HEK293 (cell line): ENCODE measurements at regions not wholly inside any gene's neighbourhood (a gene's known extent, or its start where the extent isn't known, plus 50 kb on each side); places are given as distances from the start of the nearest gene placed in this dataset.

Experiments
- CTCF ChIA-PET: fragments of 350-600 bp; formaldehyde crosslinking; extraction: SDS; loops from one replicate; lab custom pipeline; 2021; ENCODE audit warnings: antibody characterized with exemption; lab: Yijun Ruan, JAX
- POLR2A ChIA-PET: fragments of 300-600 bp; formaldehyde crosslinking; extraction: SDS; loops from one replicate; lab custom pipeline; 2020; ENCODE audit warnings: antibody characterized with exemption, inconsistent platforms; lab: Yijun Ruan, JAX
- H3K27ac ChIP-seq: fragments of 200-500 bp; sonication (Bioruptor generic); 2 replicates; pipeline ENCODE4 v1.5.1; 2014; ENCODE audit warnings: low read depth, low read length, control low read depth, inconsistent platforms; ENCODE audit errors: extremely low read depth
- H3K36me3 ChIP-seq, 2 experiments: fragments of 200-500 bp in 1 of 2; sonication (Bioruptor generic) in 1 of 2; 1 replicate in 1 of 2; 2 replicates in 1 of 2; pipeline ENCODE4 v1.5.1; 2014 to 2017; ENCODE audit warnings: inconsistent platforms in 2 of 2, low read length in 2 of 2; ENCODE audit not compliant: control insufficient read depth in 2 of 2, insufficient read depth in 1 of 2
- H3K4me1 ChIP-seq: fragments of 200-500 bp; sonication (Bioruptor generic); 2 replicates; pipeline ENCODE4 v1.5.1; 2014; ENCODE audit warnings: mild to moderate bottlenecking, low read length, inconsistent platforms; ENCODE audit not compliant: control insufficient read depth, insufficient read depth
- H3K4me3 ChIP-seq: 2 replicates; pipeline ENCODE4 v1.5.1; 2011; ENCODE audit warnings: low read depth, mild to moderate bottlenecking, control low read depth, low read length, moderate library complexity
- H3K9me3 ChIP-seq: fragments of 200-500 bp; sonication (Bioruptor generic); 2 replicates; pipeline ENCODE4 v1.5.1; 2014; ENCODE audit warnings: low read depth, low read length, inconsistent platforms; ENCODE audit not compliant: control insufficient read depth, insufficient read depth
- PRDM1 ChIP-seq: fragments of 450-650 bp; formaldehyde crosslinking; IDR thresholded peaks from 2 replicates; pipeline ENCODE4; 2016; ENCODE audit warnings: missing biosample characterization, missing genetic modification characterization
- TRIM28 ChIP-seq: IDR thresholded peaks from 2 replicates; pipeline ENCODE4 v1.6.1; 2011; ENCODE audit warnings: low read length, control low read depth, borderline replicate concordance
- ZBTB1 ChIP-seq: fragments of 450-650 bp; formaldehyde crosslinking; IDR thresholded peaks from 2 replicates; pipeline ENCODE4 v1.5.1; 2016; ENCODE audit warnings: missing biosample characterization, missing genetic modification characterization
- ZNF214 ChIP-seq: fragments of 450-650 bp; formaldehyde crosslinking; IDR thresholded peaks from 2 replicates; pipeline ENCODE4 v1.5.1; 2017; ENCODE audit warnings: missing biosample characterization, mild to moderate bottlenecking, missing genetic modification characterization, borderline replicate concordance
- ZNF223 ChIP-seq: fragments of 450-650 bp; formaldehyde crosslinking; IDR thresholded peaks from 2 replicates; pipeline ENCODE4 v1.5.1; 2016; ENCODE audit warnings: missing biosample characterization, missing genetic modification characterization
- ZNF501 ChIP-seq: fragments of 450-650 bp; formaldehyde crosslinking; IDR thresholded peaks from 2 replicates; pipeline ENCODE4 v1.5.1; 2016; ENCODE audit warnings: missing biosample characterization, missing genetic modification characterization
- ZNF610 ChIP-seq: fragments of 450-650 bp; formaldehyde crosslinking; IDR thresholded peaks from 2 replicates; pipeline ENCODE4 v1.5.1; 2016; ENCODE audit warnings: missing biosample characterization, missing genetic modification characterization, borderline replicate concordance
- TF ChIP-seq, protein P1 (sequence below): fragments of 450-650 bp; formaldehyde crosslinking; conservative IDR thresholded peaks from 2 replicates; pipeline ENCODE4 v1.5.1; 2016; ENCODE audit warnings: low read depth, missing biosample characterization, missing genetic modification characterization
- TF ChIP-seq, protein P2 (sequence below): fragments of 450-650 bp; formaldehyde crosslinking; IDR thresholded peaks from 2 replicates; pipeline ENCODE4 v1.5.1; 2016; ENCODE audit warnings: missing biosample characterization, missing genetic modification characterization
- TF ChIP-seq, protein P3 (sequence below): fragments of 450-650 bp; IDR thresholded peaks from 2 replicates; pipeline ENCODE4 v1.5.1; 2018; ENCODE audit warnings: missing biosample characterization, missing genetic modification characterization
- TF ChIP-seq, protein P4 (sequence below): fragments of 450-650 bp; formaldehyde crosslinking; IDR thresholded peaks from 2 replicates; pipeline ENCODE4 v1.5.1; 2016; ENCODE audit warnings: missing biosample characterization, missing genetic modification characterization
- TF ChIP-seq, protein P5 (sequence below): fragments of 450-650 bp; formaldehyde crosslinking; IDR thresholded peaks from 2 replicates; pipeline ENCODE4 v1.5.1; 2017; ENCODE audit warnings: missing biosample characterization, missing genetic modification characterization

DNA sequence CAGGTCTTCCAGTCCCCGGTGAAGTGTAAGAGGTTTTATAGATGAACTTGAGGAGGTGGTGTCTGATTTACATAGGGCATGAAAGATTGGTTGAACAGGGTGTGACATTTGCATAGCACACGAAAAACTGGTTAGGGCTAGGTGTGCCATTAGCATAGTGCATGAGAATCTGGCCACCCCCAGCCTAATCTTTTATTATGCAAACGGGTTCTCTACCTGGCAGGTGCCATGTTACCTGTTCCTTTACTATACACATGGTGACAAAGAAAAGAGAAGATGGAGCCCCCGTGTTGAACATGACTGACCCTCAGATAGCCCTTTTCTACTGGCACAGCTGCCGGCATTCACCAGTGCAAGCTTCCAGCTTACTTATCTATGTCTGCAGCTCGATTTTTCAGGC, 71.0 kb downstream of the UCHL1 start:
- POLR2A ChIA-PET, result no interaction called here
- TF ChIP-seq ZNF610 (tag by site-specific recombination), result no peak
- TF ChIP-seq TRIM28, result no peak
- TF ChIP-seq, protein P1, sequence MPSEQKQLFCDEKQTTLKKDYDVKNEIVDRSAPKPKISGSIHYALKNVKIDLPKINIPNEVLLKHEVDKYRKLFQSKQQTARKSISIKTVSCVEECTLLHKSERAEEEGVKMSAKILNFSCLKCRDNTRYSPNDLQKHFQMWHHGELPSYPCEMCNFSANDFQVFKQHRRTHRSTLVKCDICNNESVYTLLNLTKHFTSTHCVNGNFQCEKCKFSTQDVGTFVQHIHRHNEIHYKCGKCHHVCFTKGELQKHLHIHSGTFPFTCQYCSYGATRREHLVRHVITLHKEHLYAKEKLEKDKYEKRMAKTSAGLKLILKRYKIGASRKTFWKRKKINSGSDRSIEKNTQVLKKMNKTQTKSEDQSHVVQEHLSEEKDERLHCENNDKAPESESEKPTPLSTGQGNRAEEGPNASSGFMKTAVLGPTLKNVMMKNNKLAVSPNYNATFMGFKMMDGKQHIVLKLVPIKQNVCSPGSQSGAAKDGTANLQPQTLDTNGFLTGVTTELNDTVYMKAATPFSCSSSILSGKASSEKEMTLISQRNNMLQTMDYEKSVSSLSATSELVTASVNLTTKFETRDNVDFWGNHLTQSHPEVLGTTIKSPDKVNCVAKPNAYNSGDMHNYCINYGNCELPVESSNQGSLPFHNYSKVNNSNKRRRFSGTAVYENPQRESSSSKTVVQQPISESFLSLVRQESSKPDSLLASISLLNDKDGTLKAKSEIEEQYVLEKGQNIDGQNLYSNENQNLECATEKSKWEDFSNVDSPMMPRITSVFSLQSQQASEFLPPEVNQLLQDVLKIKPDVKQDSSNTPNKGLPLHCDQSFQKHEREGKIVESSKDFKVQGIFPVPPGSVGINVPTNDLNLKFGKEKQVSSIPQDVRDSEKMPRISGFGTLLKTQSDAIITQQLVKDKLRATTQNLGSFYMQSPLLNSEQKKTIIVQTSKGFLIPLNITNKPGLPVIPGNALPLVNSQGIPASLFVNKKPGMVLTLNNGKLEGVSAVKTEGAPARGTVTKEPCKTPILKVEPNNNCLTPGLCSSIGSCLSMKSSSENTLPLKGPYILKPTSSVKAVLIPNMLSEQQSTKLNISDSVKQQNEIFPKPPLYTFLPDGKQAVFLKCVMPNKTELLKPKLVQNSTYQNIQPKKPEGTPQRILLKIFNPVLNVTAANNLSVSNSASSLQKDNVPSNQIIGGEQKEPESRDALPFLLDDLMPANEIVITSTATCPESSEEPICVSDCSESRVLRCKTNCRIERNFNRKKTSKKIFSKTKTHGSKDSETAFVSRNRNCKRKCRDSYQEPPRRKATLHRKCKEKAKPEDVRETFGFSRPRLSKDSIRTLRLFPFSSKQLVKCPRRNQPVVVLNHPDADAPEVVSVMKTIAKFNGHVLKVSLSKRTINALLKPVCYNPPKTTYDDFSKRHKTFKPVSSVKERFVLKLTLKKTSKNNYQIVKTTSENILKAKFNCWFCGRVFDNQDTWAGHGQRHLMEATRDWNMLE, result no peak
- TF ChIP-seq, protein P2, sequence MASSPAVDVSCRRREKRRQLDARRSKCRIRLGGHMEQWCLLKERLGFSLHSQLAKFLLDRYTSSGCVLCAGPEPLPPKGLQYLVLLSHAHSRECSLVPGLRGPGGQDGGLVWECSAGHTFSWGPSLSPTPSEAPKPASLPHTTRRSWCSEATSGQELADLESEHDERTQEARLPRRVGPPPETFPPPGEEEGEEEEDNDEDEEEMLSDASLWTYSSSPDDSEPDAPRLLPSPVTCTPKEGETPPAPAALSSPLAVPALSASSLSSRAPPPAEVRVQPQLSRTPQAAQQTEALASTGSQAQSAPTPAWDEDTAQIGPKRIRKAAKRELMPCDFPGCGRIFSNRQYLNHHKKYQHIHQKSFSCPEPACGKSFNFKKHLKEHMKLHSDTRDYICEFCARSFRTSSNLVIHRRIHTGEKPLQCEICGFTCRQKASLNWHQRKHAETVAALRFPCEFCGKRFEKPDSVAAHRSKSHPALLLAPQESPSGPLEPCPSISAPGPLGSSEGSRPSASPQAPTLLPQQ (tag by site-specific recombination), result no peak
- no peak for TF ChIP-seq ZNF223 (tag by site-specific recombination)
- TF ChIP-seq ZNF214 (tag by site-specific recombination), result no peak
- no peaks in the 10 kb centered on the region for H3K36me3 ChIP-seq
- no peak overlapping the region for H3K4me3 ChIP-seq
- H3K9me3 ChIP-seq, result no peaks in the 10 kb centered on the region
- CTCF ChIA-PET, result no interaction called here
- H3K27ac ChIP-seq, result no peak overlapping the region
- no peaks in the 10 kb centered on the region for H3K4me1 ChIP-seq

DNA sequence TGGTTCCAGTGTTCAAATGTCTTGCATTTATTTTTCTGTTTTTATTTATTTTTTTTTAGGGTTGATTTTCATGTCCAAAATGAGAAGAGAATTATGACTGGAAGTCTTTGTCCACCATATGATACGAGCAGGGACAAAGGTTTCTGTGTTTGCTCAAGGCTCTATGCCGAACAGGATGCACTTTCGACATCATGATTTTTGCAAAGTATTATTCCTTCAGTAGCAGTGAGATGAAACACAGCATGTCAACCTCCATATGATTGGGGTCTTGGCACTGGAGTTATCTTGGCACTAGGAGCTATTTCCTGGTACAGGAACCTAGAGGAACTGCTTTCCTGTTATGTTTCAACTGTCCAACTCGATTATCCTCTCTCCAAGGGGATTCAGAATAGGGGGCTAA, 72.6 kb downstream of the UCHL1 start:
- ChIA-PET CTCF (interaction anchor here (0.7 kb wide), 1 partner anchor 24 kb away, joined by 3 read pairs; no protein-coding TSS in a partner anchor), POLR2A (no interaction called here)
- no peak overlapping the region for H3K4me3 ChIP-seq
- no peaks in the 10 kb centered on the region for H3K9me3 ChIP-seq
- H3K36me3 ChIP-seq, result no peaks in the 10 kb centered on the region
- H3K27ac ChIP-seq, result no peak overlapping the region
- H3K4me1 ChIP-seq, result no peaks in the 10 kb centered on the region
- TF ChIP-seq, protein P3, sequence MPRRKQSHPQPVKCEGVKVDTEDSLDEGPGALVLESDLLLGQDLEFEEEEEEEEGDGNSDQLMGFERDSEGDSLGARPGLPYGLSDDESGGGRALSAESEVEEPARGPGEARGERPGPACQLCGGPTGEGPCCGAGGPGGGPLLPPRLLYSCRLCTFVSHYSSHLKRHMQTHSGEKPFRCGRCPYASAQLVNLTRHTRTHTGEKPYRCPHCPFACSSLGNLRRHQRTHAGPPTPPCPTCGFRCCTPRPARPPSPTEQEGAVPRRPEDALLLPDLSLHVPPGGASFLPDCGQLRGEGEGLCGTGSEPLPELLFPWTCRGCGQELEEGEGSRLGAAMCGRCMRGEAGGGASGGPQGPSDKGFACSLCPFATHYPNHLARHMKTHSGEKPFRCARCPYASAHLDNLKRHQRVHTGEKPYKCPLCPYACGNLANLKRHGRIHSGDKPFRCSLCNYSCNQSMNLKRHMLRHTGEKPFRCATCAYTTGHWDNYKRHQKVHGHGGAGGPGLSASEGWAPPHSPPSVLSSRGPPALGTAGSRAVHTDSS (tag by site-specific recombination), result no peak

DNA sequence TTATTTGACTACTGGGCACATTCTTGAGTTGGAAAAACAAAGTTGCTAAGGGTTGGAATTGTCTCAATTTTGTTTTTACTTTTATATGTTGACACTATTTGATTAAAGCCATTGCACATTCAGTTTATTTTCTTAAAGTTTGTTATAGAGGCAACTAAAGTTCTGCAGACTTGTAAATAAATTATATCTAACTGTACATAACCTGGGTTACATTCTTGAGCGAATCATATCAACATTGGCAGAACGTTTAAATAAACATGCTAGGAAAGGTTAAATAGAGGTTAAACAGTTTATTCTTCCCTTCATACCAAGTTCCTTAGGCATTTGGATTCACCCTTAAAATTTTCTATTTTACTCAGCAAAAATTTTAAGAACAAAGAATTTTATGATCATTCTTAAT, 74.5 kb downstream of the UCHL1 start:
- no peak for TF ChIP-seq ZBTB1 (tag by site-specific recombination)
- TF ChIP-seq ZNF501 (tag by site-specific recombination), result no peak
- no peak for TF ChIP-seq PRDM1 (tag by site-specific recombination)
- TF ChIP-seq, protein P4, sequence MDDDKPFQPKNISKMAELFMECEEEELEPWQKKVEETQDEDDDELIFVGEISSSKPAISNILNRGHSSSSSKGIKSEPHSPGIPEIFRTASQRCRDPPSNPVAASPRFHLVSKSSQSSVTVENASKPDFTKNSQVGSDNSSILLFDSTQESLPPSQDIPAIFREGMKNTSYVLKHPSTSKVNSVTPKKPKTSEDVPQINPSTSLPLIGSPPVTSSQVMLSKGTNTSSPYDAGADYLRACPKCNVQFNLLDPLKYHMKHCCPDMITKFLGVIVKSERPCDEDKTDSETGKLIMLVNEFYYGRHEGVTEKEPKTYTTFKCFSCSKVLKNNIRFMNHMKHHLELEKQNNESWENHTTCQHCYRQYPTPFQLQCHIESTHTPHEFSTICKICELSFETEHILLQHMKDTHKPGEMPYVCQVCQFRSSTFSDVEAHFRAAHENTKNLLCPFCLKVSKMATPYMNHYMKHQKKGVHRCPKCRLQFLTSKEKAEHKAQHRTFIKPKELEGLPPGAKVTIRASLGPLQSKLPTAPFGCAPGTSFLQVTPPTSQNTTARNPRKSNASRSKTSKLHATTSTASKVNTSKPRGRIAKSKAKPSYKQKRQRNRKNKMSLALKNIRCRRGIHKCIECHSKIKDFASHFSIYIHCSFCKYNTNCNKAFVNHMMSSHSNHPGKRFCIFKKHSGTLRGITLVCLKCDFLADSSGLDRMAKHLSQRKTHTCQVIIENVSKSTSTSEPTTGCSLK, result no peak
- TF ChIP-seq, protein P5, sequence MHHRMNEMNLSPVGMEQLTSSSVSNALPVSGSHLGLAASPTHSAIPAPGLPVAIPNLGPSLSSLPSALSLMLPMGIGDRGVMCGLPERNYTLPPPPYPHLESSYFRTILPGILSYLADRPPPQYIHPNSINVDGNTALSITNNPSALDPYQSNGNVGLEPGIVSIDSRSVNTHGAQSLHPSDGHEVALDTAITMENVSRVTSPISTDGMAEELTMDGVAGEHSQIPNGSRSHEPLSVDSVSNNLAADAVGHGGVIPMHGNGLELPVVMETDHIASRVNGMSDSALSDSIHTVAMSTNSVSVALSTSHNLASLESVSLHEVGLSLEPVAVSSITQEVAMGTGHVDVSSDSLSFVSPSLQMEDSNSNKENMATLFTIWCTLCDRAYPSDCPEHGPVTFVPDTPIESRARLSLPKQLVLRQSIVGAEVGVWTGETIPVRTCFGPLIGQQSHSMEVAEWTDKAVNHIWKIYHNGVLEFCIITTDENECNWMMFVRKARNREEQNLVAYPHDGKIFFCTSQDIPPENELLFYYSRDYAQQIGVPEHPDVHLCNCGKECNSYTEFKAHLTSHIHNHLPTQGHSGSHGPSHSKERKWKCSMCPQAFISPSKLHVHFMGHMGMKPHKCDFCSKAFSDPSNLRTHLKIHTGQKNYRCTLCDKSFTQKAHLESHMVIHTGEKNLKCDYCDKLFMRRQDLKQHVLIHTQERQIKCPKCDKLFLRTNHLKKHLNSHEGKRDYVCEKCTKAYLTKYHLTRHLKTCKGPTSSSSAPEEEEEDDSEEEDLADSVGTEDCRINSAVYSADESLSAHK (tag by site-specific recombination), result no peak
- Histone ChIP-seq H3K9me3 (no peaks in the 10 kb centered on the region), H3K4me3 (no peak overlapping the region), H3K4me1 (no peaks in the 10 kb centered on the region), H3K36me3 (no peaks in the 10 kb centered on the region), H3K27ac (no peak overlapping the region)
- POLR2A ChIA-PET, result no interaction called here
- CTCF ChIA-PET, result no interaction called here
